ENCODE measurements at regions not wholly inside any gene's neighbourhood (a gene's known extent, or its start where the extent isn't known, plus 50 kb on each side); places are given as distances from the start of the nearest gene placed in this dataset.

GRCh38 chr6:105807905-105808304 lies 278.2 kb upstream of the PRDM1 start:
- no peak for DNase-seq

GRCh38 chr6:105806486-105806920 lies 279.6 kb upstream of the PRDM1 start:
- no peak for DNase-seq

DNA sequence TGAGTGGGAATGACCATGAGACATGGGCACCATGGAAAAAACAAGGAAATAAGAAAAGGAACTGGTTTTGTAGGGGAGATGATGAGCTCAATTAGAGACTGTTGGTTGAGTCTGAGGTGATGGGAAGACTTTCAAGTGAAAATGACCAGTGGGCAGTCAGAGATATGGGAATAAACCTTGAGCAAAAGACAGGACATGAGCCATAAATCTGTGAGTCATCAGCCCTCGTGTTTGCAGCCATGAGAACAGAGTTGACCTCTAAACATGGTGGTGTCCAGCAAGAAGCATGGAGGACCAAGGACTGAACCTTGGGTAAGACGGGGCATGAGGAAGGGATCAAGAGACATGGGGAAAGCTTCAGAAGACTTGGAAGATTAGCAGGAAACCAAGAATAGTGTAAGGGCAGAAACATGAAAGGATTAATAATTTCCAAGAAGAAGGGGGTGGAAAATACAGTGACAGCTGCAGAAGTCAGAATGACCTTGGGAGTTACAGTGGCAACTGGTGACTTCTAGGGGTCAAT lies 280.6 kb upstream of the PRDM1 start:
- no peak for DNase-seq

GRCh38 chr6:105804424-105804823 lies 281.7 kb upstream of the PRDM1 start:
- no peak for DNase-seq

GRCh38 chr6:105804000-105804399 lies 282.1 kb upstream of the PRDM1 start:
- DNase-seq = no peak

DNA sequence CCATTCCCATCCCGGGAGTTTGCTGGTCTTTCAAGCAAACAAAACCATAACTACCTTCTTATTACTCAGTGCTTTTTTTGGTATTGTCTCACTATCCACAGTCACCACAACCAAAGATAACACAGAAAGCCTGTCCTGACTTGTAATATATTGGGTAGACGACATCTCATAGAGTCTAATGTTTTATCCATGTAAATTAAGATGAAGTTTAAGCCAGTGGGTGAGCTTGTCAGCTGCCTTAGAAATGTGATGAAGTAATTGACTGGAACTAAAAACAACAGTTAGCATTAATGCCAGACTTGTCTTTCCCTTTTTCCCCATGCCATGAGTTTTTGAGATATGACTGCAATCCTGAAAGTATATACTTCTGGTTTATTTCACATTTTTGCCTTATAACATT lies 282.7 kb upstream of the PRDM1 start:
- DNase-seq = no peak

GRCh38 chr6:105802703-105803102 lies 283.4 kb upstream of the PRDM1 start:
- DNase-seq = no peak

GRCh38 chr6:105800871-105801270 lies 285.3 kb upstream of the PRDM1 start:
- DNase-seq = no peak

DNA sequence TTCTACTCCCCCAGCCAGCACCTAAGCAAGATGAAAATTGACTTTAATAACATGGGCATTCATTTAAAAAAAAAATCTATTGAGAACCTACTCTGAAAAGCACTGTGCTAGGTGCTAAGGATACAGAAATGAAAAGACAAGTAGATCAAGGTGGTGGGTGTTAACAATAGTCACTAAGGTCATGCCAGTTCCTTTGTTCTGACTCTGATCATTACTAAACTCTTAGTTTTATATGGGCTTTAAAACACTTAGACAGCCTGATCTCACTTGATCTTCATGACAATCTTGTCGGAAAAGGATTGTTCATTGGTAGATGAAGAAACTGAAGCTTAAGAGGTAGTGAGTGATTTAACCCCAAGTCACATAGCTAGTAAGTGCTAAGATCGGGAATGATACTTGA lies 285.7 kb upstream of the PRDM1 start:
- DNase-seq = no peak

DNA sequence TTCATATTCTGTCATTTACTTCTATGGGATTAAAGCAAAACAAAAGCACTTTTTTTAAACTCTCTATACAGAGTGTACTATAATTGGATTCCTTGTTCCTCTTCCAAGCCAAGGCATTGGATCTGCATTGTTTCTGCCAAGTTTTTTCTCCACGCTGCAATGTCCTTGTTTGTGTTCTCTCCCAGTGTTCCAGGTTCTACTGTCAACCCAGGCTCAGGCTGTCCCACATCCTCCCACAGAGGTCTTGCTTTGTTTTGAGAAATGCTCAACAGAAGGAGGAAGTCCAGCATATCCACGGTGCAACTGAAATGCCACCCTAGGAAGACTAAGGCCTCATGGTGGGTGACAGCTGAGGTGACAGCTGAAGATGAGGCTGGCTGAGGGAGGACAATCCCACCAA lies 287.1 kb upstream of the PRDM1 start:
- no peak for DNase-seq

DNA sequence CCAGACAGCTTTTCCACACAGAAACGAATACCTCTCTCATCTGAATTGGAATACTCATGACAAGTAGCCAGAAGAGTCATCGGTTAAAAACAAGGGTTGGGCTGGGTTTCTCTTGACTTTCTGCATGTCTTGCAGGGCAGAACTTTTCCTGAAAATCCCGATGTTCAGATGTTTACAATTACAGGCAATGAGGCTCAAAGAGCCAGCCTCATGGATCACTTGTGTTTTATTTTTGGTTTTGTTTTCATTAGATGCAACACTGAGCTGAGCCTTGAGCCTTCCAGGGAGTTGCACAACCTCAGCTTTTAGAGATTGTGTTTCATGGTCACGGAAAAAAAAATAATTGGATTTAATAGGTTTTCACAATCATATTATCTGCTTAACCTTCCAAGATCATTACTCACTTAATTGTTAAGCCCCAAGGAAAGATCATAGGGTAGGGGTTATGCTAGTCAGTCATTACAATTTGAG lies 288.1 kb upstream of the PRDM1 start:
- no peak for DNase-seq

DNA sequence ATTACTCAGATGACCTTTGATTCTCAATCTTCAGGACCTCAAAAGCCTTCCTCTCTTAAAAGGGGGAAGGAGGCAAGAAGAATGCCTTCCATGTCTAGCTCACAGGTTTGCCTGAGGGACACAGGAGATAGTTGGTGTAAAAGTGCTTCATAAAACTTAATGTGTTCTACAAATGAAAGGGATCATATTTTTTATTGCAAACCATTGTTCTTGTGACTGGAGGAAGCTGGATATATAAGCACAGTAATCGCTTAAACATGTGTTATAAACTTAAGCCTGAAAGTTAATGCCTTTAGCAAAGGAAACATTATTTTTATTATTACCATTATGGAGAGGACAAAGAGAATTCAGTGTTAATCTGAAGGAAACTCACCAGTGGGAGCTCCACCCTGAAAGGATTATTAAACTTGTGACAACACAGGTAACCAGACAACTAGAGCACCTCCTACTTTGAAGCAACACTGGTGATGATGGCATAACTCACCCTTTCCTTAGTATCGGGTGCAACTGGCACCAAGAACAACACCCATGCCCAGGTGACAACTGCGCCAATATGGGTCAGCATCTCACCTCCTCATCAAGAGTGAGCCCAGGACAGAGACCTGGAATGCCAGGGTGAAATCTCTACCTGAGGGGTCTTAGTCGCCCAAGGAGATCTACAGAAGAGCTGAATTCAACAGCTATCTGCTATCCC lies 288.7 kb upstream of the PRDM1 start:
- DNase-seq = no peak

- no peak for DNase-seq
Observed at GRCh38 chr6:105795913-105796517, 290.1 kb upstream of the PRDM1 start.

DNA sequence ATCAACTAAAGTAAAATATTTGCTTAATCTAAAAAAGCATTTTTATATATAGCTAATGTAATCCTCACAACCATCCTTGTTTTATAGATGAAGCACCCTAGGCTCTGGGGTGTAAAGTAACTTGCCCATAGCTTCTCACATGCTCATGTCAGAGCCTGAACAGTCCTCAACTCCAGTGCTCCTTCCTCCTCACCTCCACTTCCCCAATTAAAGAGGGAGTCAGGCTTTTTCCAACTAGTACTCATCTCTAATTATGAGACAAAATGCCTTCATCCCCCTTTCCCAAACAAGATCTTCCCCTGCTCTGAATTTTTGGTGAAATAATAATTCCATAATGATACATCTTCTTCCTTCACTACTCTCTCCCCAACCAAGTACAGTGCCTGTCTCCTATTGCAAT lies 290.8 kb upstream of the PRDM1 start:
- DNase-seq = no peak

GRCh38 chr6:105794870-105795269 lies 291.3 kb upstream of the PRDM1 start:
- DNase-seq = no peak

GRCh38 chr6:105794239-105794638 lies 291.9 kb upstream of the PRDM1 start:
- no peak for DNase-seq

- DNase-seq = no peak
Observed at GRCh38 chr6:105793130-105793529, 293.0 kb upstream of the PRDM1 start.

DNA sequence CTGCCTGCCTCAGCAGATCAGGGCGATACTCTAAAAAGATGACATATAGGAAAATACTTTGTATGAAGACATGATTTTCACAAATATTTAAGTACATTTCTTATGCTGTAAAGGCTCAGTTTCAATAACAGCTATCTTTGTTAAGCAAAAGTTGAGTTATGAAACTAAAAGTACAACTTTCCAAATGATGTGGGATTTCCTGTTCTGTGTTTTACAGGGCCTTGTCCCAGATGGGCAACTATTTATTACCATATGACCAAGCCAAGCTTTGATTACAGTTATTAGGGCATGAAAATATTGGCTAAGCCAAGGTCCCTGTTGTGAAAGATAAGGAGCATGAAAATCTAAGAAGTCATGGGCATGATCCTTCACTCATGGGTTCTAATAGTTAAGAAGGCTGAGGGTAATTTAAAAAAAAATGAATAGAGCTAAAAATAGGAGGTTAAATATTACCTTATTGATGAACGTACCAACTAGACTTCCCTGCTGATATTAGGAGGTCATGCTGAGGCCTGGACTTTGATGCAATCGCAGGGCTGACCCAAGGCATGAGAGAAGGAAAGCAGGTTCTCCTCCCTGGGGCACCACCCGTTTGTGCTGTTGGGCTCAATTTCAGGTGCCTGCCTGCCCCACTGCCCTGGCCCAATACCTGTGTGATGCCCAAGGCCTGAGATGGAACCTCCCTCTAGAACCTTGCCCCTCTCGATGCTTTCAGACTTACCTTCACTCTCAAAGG lies 294.4 kb upstream of the PRDM1 start:
- no peak for DNase-seq

- DNase-seq = no peak
Observed at GRCh38 chr6:105791179-105791578, 295.0 kb upstream of the PRDM1 start.

DNA sequence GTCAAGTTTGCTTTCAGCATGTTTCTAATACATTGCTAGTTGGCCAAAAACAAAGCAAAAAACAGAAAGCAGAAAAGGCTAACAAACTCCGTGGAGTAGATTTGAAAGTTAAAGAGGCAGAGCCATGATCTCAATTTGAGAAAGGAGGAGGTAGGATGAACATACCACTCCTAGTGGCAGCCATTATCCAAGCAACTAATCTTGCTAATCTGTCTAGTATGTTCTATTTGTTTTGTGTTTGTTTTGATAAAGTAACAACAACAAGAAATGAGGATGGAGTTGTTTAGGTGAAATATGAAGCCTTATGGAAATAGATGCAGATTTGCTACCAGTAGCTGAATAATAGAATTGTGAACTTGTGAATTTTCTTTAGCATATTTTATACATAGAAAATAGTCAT lies 295.5 kb upstream of the PRDM1 start:
- DNase-seq = no peak

DNA sequence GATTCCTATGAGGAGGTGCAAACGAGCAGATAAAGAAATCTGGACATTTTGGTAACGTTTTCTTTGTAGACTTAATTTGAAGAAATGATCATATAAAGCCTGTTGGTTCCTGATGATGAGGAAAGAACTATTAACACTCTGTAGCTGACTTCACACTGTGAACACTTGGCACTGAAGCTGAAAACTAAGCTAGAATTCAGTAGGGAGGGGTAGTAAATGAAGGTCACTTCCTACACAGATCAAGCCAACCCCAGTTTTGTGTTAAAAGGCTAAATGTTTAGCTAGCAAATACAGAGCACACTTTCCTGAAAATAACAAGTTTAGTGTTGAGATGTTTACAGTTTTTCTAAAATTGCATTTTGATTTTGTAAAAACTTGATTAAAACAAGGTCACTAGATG lies 296.2 kb upstream of the PRDM1 start:
- DNase-seq = no peak

DNA sequence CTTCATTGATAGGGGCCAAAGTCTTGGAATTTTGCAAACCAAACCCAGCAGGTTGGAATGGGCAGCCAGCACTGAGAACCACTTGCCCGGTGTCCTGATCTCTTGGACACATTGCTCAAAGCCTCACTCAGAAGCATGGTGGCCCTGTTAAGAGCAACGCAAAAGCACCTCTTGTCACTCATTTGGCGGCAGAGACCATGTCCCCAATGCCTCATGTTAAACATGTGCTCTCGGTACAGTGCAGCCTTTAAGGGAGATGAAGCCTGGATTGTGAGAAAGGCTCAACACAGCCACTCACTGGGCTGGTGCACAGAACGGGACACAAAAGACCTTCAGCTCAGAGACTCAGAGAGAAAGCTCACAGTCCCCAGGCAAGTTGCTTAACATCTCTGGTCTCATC lies 298.4 kb upstream of the PRDM1 start:
- DNase-seq = no peak

GRCh38 chr6:105786890-105787655 lies 299.1 kb upstream of the PRDM1 start:
- DNase-seq = no peak

Measured in SHP77 (cell line).